MM.1S (cell line): ENCODE measurements at regions not wholly inside any gene's neighbourhood (a gene's known extent, or its start where the extent isn't known, plus 50 kb on each side); places are given as distances from the start of the nearest gene placed in this dataset.

Experiments used
- DNase-seq: peaks from one replicate; pipeline ENCODE4 v3.0.0-alpha.2; 2015
- H2AFZ ChIP-seq: fragments of 300-600 bp; sonication (generic); 2 replicates; pipeline ENCODE4 v1.6.0; 2016; ENCODE audit warnings: antibody characterized with exemption, low read length
- H3F3A ChIP-seq: fragments of 300-600 bp; sonication (generic); 2 replicates; pipeline ENCODE4 v1.6.1; 2016; ENCODE audit warnings: mild to moderate bottlenecking, antibody characterized with exemption, low read length, moderate library complexity, mixed read lengths; ENCODE audit not compliant: insufficient read depth
- H3K27ac ChIP-seq: fragments of 300-600 bp; sonication (generic); 2 replicates; pipeline ENCODE4 v1.5.1; 2016; ENCODE audit warnings: mild to moderate bottlenecking, low read length
- H3K27me3 ChIP-seq: fragments of 300-600 bp; sonication (generic); replicated peaks from 2 replicates; pipeline ENCODE4 v1.6.0; 2016; ENCODE audit warnings: low read length; ENCODE audit not compliant: insufficient read depth
- H3K36me3 ChIP-seq: fragments of 300-600 bp; sonication (generic); replicated peaks from 2 replicates; pipeline ENCODE4 v1.6.1; 2016; ENCODE audit warnings: mild to moderate bottlenecking, low read length, mixed read lengths; ENCODE audit not compliant: insufficient read depth
- H3K4me1 ChIP-seq: fragments of 300-600 bp; sonication (generic); 2 replicates; pipeline ENCODE4 v1.6.1; 2016; ENCODE audit warnings: low read length, mixed read lengths
- H3K4me2 ChIP-seq: fragments of 300-600 bp; sonication (generic); 2 replicates; pipeline ENCODE4 v1.6.0; 2016; ENCODE audit warnings: low read depth, low read length
- H3K4me3 ChIP-seq: fragments of 300-600 bp; sonication (generic); 2 replicates; pipeline ENCODE4 v1.5.1; 2016; ENCODE audit warnings: low read length, mixed read lengths
- H3K79me2 ChIP-seq: fragments of 300-600 bp; sonication (generic); 2 replicates; pipeline ENCODE4 v1.6.1; 2016; ENCODE audit warnings: mixed run types, low read length, mixed read lengths
- H3K9ac ChIP-seq: fragments of 300-600 bp; sonication (generic); 2 replicates; pipeline ENCODE4 v1.6.1; 2016; ENCODE audit warnings: low read length, mixed read lengths
- H3K9me2 ChIP-seq: fragments of 300-600 bp; sonication (generic); replicated peaks from 2 replicates; pipeline ENCODE4 v1.6.1; 2016; ENCODE audit warnings: mild to moderate bottlenecking, low read length, mixed read lengths; ENCODE audit not compliant: insufficient read depth
- H3K9me3 ChIP-seq: fragments of 300-600 bp; sonication (generic); replicated peaks from 2 replicates; pipeline ENCODE4 v1.6.1; 2016; ENCODE audit warnings: mild to moderate bottlenecking, low read length, mixed read lengths; ENCODE audit not compliant: insufficient read depth
- H4K20me1 ChIP-seq: fragments of 300-600 bp; sonication (generic); 2 replicates; pipeline ENCODE4 v1.6.1; 2016; ENCODE audit warnings: mild to moderate bottlenecking, low read length, moderate library complexity, mixed read lengths; ENCODE audit not compliant: insufficient read depth
- EZH2 ChIP-seq: fragments of 300-600 bp; sonication (generic); optimal IDR thresholded peaks from 2 replicates; pipeline ENCODE3; 2017; ENCODE audit warnings: low read depth, mild to moderate bottlenecking, antibody characterized with exemption, low read length, mixed read lengths
- EZH2phosphoT487 ChIP-seq: fragments of 300-600 bp; sonication (generic); IDR thresholded peaks from 2 replicates; pipeline ENCODE4 v1.6.1; 2018; ENCODE audit warnings: antibody characterized with exemption, low read length
- TF ChIP-seq, protein P1 (sequence below): fragments of 300-600 bp; sonication (generic); IDR thresholded peaks from 2 replicates; pipeline ENCODE4 v1.5.1; 2016; ENCODE audit warnings: antibody characterized with exemption, low read length, mixed read lengths

DNA sequence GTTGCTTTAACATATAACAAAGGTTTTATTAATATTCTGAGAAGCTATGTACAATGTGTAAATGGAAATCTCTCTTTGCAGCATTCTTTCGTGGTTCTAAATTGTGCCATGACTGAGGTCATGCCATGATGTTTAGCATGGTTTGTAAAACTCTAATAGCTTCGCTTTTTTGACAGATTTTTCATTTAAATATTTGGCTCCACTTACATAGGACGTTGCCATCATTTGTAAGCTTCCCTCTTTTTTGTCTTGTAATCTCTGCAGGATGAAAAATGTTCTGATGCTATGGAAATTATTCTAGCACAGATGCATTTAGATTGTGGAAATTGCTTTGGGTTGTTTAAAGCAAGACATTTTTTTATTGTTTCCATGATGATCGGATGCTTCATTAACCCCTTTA lies 1054.8 kb downstream of the MAT2B start:
- Histone ChIP-seq H3K9me2 (no peaks in the 10 kb centered on the region), H3K36me3 (no peaks in the 10 kb centered on the region), H3K79me2 (no peaks in the 10 kb centered on the region), H2AFZ (no peak overlapping the region), H3K9ac (no peak overlapping the region), H3F3A (no peaks in the 10 kb centered on the region), H3K4me3 (no peak overlapping the region), H3K27ac (no peak overlapping the region), H4K20me1 (no peaks in the 10 kb centered on the region), H3K4me1 (no peaks in the 10 kb centered on the region), H3K27me3 (no peaks in the 10 kb centered on the region), H3K9me3 (no peaks in the 10 kb centered on the region), H3K4me2 (no peak overlapping the region)
- DNase-seq = no peak
- TF ChIP-seq, protein P1, sequence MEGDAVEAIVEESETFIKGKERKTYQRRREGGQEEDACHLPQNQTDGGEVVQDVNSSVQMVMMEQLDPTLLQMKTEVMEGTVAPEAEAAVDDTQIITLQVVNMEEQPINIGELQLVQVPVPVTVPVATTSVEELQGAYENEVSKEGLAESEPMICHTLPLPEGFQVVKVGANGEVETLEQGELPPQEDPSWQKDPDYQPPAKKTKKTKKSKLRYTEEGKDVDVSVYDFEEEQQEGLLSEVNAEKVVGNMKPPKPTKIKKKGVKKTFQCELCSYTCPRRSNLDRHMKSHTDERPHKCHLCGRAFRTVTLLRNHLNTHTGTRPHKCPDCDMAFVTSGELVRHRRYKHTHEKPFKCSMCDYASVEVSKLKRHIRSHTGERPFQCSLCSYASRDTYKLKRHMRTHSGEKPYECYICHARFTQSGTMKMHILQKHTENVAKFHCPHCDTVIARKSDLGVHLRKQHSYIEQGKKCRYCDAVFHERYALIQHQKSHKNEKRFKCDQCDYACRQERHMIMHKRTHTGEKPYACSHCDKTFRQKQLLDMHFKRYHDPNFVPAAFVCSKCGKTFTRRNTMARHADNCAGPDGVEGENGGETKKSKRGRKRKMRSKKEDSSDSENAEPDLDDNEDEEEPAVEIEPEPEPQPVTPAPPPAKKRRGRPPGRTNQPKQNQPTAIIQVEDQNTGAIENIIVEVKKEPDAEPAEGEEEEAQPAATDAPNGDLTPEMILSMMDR = no peak
- TF ChIP-seq EZH2 (no peak), EZH2phosphoT487 (no peak)

DNA sequence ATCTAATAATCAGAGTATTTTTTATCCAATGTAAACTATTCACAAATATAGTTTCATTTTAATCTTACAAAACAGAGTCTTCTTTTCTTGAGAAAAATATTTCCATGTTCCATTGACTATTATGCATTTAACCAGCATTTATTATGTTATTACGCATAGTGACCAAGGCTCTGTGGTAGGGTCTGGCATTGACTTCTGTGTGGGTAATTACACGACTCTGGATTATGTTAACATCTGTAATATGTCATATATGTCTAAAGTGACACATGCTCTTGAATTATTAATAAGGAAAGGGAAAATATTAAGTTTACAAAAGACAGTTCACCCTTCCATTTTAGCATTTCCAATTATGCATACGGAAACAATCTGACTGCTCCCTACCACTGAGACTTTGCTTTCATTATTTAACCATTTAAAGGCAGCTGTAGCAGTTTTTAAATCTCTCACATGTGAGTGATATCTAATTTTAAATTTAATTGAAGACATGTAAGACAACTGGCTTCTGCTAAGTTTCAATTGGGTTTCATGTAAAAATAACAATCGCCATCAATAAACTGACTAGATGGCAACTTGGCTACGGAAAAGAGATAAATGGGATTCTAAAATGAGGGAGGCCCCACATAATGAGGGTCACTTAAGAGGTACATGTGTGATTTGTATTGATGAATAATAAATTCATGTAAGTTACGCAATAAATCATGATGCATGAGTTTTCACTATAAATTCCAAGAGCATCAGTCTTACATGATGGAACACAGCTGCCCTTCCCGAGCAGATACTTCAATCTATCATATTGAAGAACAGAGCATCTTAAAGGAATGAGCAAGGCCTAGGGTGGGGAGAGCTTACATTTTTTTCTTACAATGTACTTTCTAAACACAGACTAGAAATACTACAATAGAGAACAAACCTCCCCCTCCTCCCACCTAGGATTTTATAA lies 1056.8 kb downstream of the MAT2B start:
- Histone ChIP-seq H3K36me3 (no peaks in the 10 kb centered on the region), H3K27me3 (no peaks in the 10 kb centered on the region), H2AFZ (no peak overlapping the region), H3K4me2 (no peak overlapping the region), H3K4me3 (no peak overlapping the region), H3K4me1 (no peaks in the 10 kb centered on the region), H3K9me3 (no peaks in the 10 kb centered on the region), H4K20me1 (no peaks in the 10 kb centered on the region), H3F3A (no peaks in the 10 kb centered on the region), H3K9me2 (no peaks in the 10 kb centered on the region), H3K9ac (no peak overlapping the region), H3K79me2 (no peaks in the 10 kb centered on the region), H3K27ac (no peak overlapping the region)
- no peak for DNase-seq
- TF ChIP-seq, protein P1 = no peak
- no peak for TF ChIP-seq EZH2phosphoT487
- TF ChIP-seq EZH2 = no peak

DNA sequence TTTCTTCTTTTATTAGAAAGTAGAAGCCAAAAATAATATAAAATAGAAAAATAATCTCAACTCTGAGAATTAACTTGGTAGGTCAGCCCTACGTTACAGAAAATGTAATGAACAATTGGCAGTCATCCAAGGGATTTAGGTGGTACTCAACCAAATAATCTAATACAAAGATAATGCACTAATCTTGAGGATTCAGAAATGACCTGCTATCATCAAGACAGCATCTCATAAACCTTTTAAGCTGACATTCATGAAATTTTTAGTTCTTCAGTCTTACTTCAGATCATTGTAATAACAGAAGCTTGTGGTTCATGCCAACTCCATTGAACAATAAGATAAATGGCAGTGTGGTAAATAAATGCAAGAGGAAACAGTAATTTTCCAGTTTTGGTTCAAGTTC lies 1058.0 kb downstream of the MAT2B start:
- no peak for DNase-seq
- Histone ChIP-seq H3K36me3 (no peaks in the 10 kb centered on the region), H2AFZ (no peak overlapping the region), H3K9me3 (no peaks in the 10 kb centered on the region), H3K4me2 (no peak overlapping the region), H3K4me1 (no peaks in the 10 kb centered on the region), H3K79me2 (no peaks in the 10 kb centered on the region), H3K27ac (no peak overlapping the region), H3K9ac (no peak overlapping the region), H3K4me3 (no peak overlapping the region), H3F3A (no peaks in the 10 kb centered on the region), H3K27me3 (no peaks in the 10 kb centered on the region), H3K9me2 (no peaks in the 10 kb centered on the region), H4K20me1 (no peaks in the 10 kb centered on the region)
- TF ChIP-seq EZH2phosphoT487 (no peak), EZH2 (no peak)
- TF ChIP-seq, protein P1 = no peak
